Activated naive CD4-positive, alpha-beta T cell treated with anti-CD3 and anti-CD28 coated beads, Interleukin-2, amount 50 U/mL, for 24 hours (primary cell): ENCODE measurements at regions not wholly inside any gene's neighbourhood (a gene's known extent, or its start where the extent isn't known, plus 50 kb on each side); places are given as distances from the start of the nearest gene placed in this dataset.

Experiments used
- H3K27ac Mint-ChIP-seq: one replicate; pipeline ENCODE4 v1.8.0; 2021; ENCODE audit warnings: mild to moderate bottlenecking, mixed read lengths
- H3K27me3 Mint-ChIP-seq: one replicate; pipeline ENCODE4 v1.8.0; 2021; ENCODE audit warnings: mixed read lengths
- H3K36me3 Mint-ChIP-seq: one replicate; pipeline ENCODE4 v1.8.0; 2021; ENCODE audit warnings: mixed read lengths
- H3K4me1 Mint-ChIP-seq: one replicate; pipeline ENCODE4 v1.8.0; 2021; ENCODE audit warnings: mixed read lengths
- H3K4me3 Mint-ChIP-seq: one replicate; pipeline ENCODE4 v1.8.0; 2021; ENCODE audit warnings: mild to moderate bottlenecking, mixed read lengths
- H3K9me3 Mint-ChIP-seq: one replicate; pipeline ENCODE4 v1.8.0; 2021; ENCODE audit warnings: mixed read lengths

DNA sequence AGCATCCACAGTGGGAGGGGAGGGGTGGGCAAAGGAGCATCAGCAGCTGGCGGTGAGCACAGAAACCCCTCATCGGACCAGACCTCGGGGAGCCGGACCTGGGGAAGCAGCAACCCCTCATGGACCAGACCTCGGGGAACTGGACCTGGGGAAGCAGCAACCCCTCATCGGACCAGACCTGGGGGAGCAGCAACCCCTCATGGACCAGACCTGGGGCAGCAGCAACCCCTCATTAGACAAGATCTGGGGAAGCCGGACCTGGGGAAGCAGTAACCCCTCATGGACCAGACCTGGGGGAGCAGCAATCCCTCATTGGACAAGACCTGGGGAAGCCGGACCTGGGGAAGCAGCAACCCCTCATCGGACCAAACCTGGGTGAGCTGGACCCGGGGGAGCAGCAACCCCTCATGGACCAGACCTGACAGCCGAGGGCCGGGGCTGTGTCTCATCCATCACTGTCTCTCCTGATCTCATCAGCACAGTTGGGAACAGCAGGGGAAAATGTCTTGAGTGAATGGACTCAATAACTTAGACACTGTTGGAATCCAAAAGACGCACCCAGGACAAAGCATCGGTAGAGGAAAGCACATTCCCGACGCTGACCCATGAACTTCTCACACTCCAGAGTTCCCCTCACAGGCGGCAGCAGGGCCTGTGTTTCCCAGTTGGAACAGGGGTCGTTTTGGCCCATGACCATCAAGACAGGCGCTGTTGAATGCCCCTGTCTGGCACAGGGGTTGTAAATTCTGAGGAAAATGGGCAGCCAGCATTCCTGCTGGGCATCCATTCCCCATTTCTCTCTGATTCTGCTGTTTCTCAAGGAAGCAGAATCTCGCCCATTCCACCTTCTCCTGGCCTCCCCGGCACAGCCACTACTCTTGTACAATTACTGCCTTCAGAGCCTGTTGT is 1494.6 kb downstream of the TBC1D22A start:
- no peak overlapping the region for H3K27ac Mint-ChIP-seq
- H3K27me3 Mint-ChIP-seq = peaks cover 4% of the 10 kb centered on the region
- no peaks in the 10 kb centered on the region for H3K4me1 Mint-ChIP-seq
- no peaks in the 10 kb centered on the region for H3K9me3 Mint-ChIP-seq
- H3K36me3 Mint-ChIP-seq = no peaks in the 10 kb centered on the region
- no peak overlapping the region for H3K4me3 Mint-ChIP-seq

DNA sequence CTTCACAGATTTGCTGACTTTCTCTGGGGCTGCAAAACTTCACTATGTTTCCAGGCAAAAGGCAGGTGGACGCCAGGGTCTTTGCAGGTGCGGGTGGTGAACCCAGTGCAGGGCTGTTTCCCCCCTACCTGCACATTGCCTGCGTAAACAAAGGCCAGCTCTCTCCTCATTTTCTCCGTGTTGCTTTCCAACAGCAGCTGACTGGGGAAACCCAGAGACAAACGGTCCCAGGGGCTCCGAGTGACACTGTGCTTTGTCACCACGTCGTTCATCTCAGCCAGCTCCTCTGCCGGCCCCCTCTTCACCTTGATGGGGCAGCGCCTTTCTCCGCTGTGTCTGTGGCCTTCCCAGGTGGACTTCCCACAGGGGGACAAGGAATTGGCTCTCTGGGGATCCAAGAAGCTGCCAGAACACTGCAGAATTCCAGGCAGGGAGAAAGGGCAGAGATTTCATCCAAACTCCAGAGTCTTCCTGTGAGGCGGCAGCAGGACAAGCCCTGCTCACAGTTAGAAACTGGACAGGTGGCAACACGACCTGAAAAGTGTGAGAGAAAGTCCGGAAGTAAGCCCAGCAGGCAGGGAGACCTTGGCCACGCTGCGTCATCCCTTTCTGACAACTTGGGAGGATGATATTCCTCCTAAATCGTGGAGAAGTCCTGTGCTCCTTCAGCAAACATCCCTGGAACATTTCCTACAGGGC is 1493.7 kb downstream of the TBC1D22A start:
- Mint-ChIP-seq H3K36me3 (no peaks in the 10 kb centered on the region), H3K27me3 (peaks cover 4% of the 10 kb centered on the region), H3K27ac (no peak overlapping the region)

GRCh38 chr22:48254311-48254873 is 1491.9 kb downstream of the TBC1D22A start:
- no peaks in the 10 kb centered on the region for H3K36me3 Mint-ChIP-seq
- no peak overlapping the region for H3K27ac Mint-ChIP-seq
- no peaks in the 10 kb centered on the region for H3K9me3 Mint-ChIP-seq
- no peaks in the 10 kb centered on the region for H3K4me1 Mint-ChIP-seq
- H3K27me3 Mint-ChIP-seq = peaks cover 4% of the 10 kb centered on the region
- H3K4me3 Mint-ChIP-seq = no peak overlapping the region

More for the DNA sequence above, 1493.7 kb downstream of the TBC1D22A start:
- Mint-ChIP-seq H3K4me1 (no peaks in the 10 kb centered on the region), H3K4me3 (no peak overlapping the region), H3K9me3 (no peaks in the 10 kb centered on the region)

DNA sequence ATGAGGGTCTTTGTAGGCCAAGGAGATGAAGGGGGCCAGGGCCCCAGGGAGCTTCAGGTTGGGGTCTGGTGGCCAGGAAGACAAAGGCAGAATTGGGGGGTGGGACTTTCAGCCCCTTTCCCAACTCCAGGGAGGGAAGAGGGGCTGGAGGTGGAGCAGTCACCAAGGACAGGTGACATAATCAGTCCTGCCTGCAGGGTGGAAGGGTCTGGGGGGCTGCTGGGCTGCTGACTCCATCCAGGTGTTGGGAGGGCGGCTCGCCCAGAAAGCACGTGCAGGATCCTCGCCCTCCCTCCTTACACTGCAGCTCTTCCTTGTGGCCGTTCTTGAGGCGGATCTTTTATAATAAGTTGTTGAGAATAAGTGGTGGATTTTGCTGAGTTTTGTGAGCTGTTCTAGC is 1491.1 kb downstream of the TBC1D22A start:
- Mint-ChIP-seq H3K27ac (peak overlapping the region; percentile 3), H3K9me3 (no peaks in the 10 kb centered on the region), H3K36me3 (no peaks in the 10 kb centered on the region), H3K4me1 (no peaks in the 10 kb centered on the region), H3K4me3 (no peak overlapping the region), H3K27me3 (peaks cover 4% of the 10 kb centered on the region)

GRCh38 chr22:48253136-48253535 is 1490.7 kb downstream of the TBC1D22A start:
- H3K27ac Mint-ChIP-seq = no peak overlapping the region
- H3K27me3 Mint-ChIP-seq = peaks cover 4% of the 10 kb centered on the region

GRCh38 chr22:48251629-48252028 is 1489.2 kb downstream of the TBC1D22A start:
- Mint-ChIP-seq H3K36me3 (no peaks in the 10 kb centered on the region), H3K9me3 (no peaks in the 10 kb centered on the region), H3K4me3 (no peak overlapping the region), H3K4me1 (no peaks in the 10 kb centered on the region), H3K27me3 (peaks cover 5% of the 10 kb centered on the region), H3K27ac (peak overlapping the region; percentile 13)

More at GRCh38 chr22:48253136-48253535, 1490.7 kb downstream of the TBC1D22A start:
- no peaks in the 10 kb centered on the region for H3K4me1 Mint-ChIP-seq
- H3K36me3 Mint-ChIP-seq = no peaks in the 10 kb centered on the region
- H3K9me3 Mint-ChIP-seq = no peaks in the 10 kb centered on the region
- H3K4me3 Mint-ChIP-seq = no peak overlapping the region

GRCh38 chr22:48250937-48251530 is 1488.6 kb downstream of the TBC1D22A start:
- no peaks in the 10 kb centered on the region for H3K9me3 Mint-ChIP-seq
- no peak overlapping the region for H3K4me3 Mint-ChIP-seq
- no peaks in the 10 kb centered on the region for H3K36me3 Mint-ChIP-seq
- H3K27ac Mint-ChIP-seq = no peak overlapping the region
- no peaks in the 10 kb centered on the region for H3K4me1 Mint-ChIP-seq
- H3K27me3 Mint-ChIP-seq = peaks cover 5% of the 10 kb centered on the region

- Mint-ChIP-seq H3K9me3 (no peaks in the 10 kb centered on the region), H3K27ac (no peak overlapping the region), H3K36me3 (no peaks in the 10 kb centered on the region), H3K4me3 (no peak overlapping the region), H3K27me3 (peaks cover 5% of the 10 kb centered on the region), H3K4me1 (no peaks in the 10 kb centered on the region)
These were observed 1487.9 kb downstream of the TBC1D22A start for GRCh38 chr22:48250286-48250895.

- H3K27me3 Mint-ChIP-seq = peaks cover 7% of the 10 kb centered on the region
- H3K4me1 Mint-ChIP-seq = no peaks in the 10 kb centered on the region
- no peaks in the 10 kb centered on the region for H3K9me3 Mint-ChIP-seq
- H3K27ac Mint-ChIP-seq = no peak overlapping the region
- H3K36me3 Mint-ChIP-seq = no peaks in the 10 kb centered on the region
- H3K4me3 Mint-ChIP-seq = no peak overlapping the region
These were observed 1487.3 kb downstream of the TBC1D22A start for GRCh38 chr22:48249713-48250268.

GRCh38 chr22:48248901-48249455 is 1486.5 kb downstream of the TBC1D22A start:
- Mint-ChIP-seq H3K36me3 (no peaks in the 10 kb centered on the region), H3K9me3 (no peaks in the 10 kb centered on the region), H3K27me3 (peaks cover 7% of the 10 kb centered on the region)

DNA sequence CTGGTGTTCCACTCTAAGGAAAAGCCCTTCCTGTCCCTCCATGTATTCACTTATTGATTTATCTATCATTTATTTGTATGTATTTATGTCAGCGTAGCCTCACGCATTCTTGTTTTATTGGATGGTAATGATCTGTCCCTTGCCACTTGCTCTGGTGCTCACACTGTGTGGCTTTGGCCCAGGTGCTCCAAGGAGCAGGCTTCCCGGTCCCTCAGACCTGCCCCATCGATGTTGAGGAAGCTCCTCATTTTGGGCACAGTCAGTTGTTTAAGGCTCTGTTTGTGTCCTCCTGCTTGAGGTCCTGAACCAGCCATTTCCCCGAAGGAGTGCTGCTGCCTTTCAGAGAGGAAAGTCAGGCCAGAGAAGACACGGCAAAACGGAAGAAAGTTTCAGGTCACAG is 1485.4 kb downstream of the TBC1D22A start:
- Mint-ChIP-seq H3K36me3 (no peaks in the 10 kb centered on the region), H3K27me3 (peaks cover 3% of the 10 kb centered on the region), H3K27ac (no peak overlapping the region), H3K9me3 (no peaks in the 10 kb centered on the region), H3K4me1 (no peaks in the 10 kb centered on the region), H3K4me3 (no peak overlapping the region)

More at GRCh38 chr22:48248901-48249455, 1486.5 kb downstream of the TBC1D22A start:
- Mint-ChIP-seq H3K4me1 (no peaks in the 10 kb centered on the region), H3K27ac (no peak overlapping the region), H3K4me3 (no peak overlapping the region)

DNA sequence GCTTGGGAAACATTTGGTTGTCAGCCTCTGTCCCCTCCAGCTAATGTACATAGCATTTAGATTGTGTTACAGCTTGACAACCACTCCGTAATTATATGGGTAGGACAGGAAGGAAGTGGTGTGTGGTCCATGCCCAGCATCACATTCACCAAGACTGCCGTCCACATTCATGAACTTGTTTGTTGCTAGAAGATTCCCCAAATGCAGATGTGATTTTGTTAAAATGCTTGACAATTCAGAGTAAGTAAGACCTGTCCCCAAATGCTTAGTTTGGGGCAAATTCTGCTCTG is 1482.7 kb downstream of the TBC1D22A start:
- H3K4me1 Mint-ChIP-seq = no peaks in the 10 kb centered on the region
- H3K36me3 Mint-ChIP-seq = no peaks in the 10 kb centered on the region
- H3K9me3 Mint-ChIP-seq = no peaks in the 10 kb centered on the region
- H3K27me3 Mint-ChIP-seq = peaks cover 8% of the 10 kb centered on the region
- no peak overlapping the region for H3K27ac Mint-ChIP-seq
- no peak overlapping the region for H3K4me3 Mint-ChIP-seq

GRCh38 chr22:48244388-48245195 is 1482.1 kb downstream of the TBC1D22A start:
- Mint-ChIP-seq H3K27me3 (peaks cover 8% of the 10 kb centered on the region), H3K4me3 (no peak overlapping the region), H3K9me3 (no peaks in the 10 kb centered on the region), H3K27ac (no peak overlapping the region), H3K36me3 (no peaks in the 10 kb centered on the region), H3K4me1 (no peaks in the 10 kb centered on the region)

DNA sequence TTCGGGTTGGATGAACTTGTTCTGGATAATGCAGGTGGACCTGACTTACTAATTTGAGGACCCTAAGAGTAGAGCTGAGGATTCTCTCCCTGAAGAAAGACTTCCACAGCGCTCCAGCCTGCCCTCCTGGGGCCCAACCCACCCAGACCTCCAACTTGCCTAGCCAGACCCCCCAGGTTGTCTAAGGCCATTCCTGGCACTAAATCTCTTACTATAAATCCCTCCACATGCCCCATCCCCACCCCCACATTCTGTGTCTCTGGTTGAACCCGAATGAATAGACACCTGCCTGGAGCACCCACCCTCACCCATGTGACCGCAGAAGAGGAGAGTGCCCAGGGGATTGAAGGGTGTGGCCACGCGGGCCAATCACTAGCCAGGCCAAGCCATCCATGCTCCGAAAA is 1480.0 kb downstream of the TBC1D22A start:
- H3K27me3 Mint-ChIP-seq = peaks cover 8% of the 10 kb centered on the region
- no peak overlapping the region for H3K4me3 Mint-ChIP-seq
- H3K27ac Mint-ChIP-seq = no peak overlapping the region
- no peaks in the 10 kb centered on the region for H3K4me1 Mint-ChIP-seq
- no peaks in the 10 kb centered on the region for H3K36me3 Mint-ChIP-seq
- H3K9me3 Mint-ChIP-seq = no peaks in the 10 kb centered on the region
